ENCODE measurements at regions not wholly inside any gene's neighbourhood (a gene's known extent, or its start where the extent isn't known, plus 50 kb on each side); places are given as distances from the start of the nearest gene placed in this dataset.
A peak's percentile ranks its signal among the peaks of the same experiment; 100 is the strongest.

DNA sequence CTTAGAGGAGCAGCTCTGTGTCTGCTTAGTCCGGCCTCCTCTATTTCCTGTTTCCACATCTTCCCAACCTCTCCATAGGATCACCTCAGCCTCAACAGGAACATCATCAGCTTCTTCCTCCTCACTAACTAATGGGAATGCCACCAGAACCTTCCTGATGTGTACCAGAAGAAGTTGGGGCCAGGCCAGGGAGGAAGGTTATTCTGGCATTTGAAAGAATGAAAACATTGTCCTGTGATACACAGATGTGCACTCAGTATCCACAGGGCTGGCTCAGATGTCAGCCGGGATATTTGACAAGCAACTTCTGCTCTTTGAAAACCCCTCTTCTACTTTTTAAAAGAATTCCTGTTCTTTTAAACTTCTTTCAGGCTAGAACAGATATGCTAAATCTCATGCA is 63.6 kb downstream of the TMEM30B start:
- no peaks in the 10 kb centered on the region for H4K20me1 ChIP-seq (ENCODE audit: control insufficient read depth, extremely low read depth, insufficient read depth, low read length)
- no peak overlapping the region for H3K4me2 ChIP-seq (ENCODE audit: extremely low read depth, insufficient read depth, low read length)
- H3K36me3 ChIP-seq (ENCODE audit: control insufficient read depth, insufficient read depth, low read length): no peaks in the 10 kb centered on the region
- no peak overlapping the region for H3K4me3 ChIP-seq (replicated peaks in 1 of 4; ENCODE audit: control extremely low read depth in 1 of 4, insufficient read depth in 1 of 4, low read depth in 3 of 4, low read length in 4 of 4)
- no peak for DNase-seq (ENCODE audit: low read depth in 2 of 2)
- no peak overlapping the region for H3K27ac ChIP-seq (ENCODE audit: insufficient read depth, low read length)
- no peak overlapping the region for H2AFZ ChIP-seq (ENCODE audit: low read length)
- H3K9ac ChIP-seq (ENCODE audit: insufficient read depth, low read length): no peak overlapping the region
- no peaks in the 10 kb centered on the region for H3K9me3 ChIP-seq (ENCODE audit: control insufficient read depth, insufficient read depth, low read depth, low read length)
- no peaks in the 10 kb centered on the region for H3K27me3 ChIP-seq (ENCODE audit: control insufficient read depth, insufficient read depth, low read length)
- H3K79me2 ChIP-seq (ENCODE audit: control insufficient read depth, insufficient read depth, low read length): no peaks in the 10 kb centered on the region
- no peak for TF ChIP-seq EZH2 (IDR thresholded peaks at IDR 0.05; ENCODE audit: low read length, missing control alignments)
- TF ChIP-seq, protein P1, sequence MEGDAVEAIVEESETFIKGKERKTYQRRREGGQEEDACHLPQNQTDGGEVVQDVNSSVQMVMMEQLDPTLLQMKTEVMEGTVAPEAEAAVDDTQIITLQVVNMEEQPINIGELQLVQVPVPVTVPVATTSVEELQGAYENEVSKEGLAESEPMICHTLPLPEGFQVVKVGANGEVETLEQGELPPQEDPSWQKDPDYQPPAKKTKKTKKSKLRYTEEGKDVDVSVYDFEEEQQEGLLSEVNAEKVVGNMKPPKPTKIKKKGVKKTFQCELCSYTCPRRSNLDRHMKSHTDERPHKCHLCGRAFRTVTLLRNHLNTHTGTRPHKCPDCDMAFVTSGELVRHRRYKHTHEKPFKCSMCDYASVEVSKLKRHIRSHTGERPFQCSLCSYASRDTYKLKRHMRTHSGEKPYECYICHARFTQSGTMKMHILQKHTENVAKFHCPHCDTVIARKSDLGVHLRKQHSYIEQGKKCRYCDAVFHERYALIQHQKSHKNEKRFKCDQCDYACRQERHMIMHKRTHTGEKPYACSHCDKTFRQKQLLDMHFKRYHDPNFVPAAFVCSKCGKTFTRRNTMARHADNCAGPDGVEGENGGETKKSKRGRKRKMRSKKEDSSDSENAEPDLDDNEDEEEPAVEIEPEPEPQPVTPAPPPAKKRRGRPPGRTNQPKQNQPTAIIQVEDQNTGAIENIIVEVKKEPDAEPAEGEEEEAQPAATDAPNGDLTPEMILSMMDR (conservative IDR thresholded peaks at IDR 0.05 in 1 of 2, IDR thresholded peaks at IDR 0.05 in 1 of 2; ENCODE audit: low read depth in 1 of 2, low read length in 2 of 2): no peak
- peaks cover 12% of the 10 kb centered on the region for H3K4me1 ChIP-seq (ENCODE audit: control insufficient read depth, extremely low read depth, insufficient read depth, low read length)

DNA sequence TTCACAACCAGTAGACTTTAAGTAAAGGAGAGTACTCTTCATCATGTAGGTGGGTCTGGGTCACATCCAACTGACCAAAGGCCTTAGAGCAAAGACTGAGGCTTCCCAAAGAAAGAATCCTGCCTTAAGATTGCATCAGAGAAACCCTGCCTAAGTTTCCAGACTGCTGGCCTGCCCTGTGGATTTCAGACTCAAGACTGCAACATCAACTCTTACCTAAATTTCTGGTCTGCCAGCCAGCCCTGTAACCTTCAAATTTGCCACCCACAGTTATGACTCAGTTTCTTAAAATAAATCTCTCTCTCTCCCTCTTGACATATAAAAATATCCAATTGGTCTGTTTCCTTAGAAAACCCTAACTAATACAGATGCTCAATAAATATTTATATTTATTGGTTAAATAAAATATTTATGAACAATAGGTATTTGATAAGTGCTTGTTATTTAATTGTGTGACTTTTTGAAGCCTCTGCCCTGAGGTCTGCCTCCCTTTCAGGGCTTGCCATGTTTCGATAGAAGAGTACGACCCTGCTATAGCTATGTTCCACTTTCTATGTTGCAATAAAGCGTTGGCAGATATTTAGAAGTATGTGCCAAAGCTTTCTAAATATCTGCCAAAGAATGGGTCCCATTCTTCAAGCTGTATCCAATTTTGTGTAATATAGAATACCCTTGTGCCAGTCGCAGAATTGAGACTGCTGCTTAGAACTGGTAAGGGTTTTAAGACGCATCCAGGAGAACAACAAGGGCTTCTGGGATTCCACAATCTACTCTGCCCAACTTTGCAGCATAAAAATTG is 65.7 kb downstream of the TMEM30B start:
- Histone ChIP-seq H3K27ac (ENCODE audit: insufficient read depth, low read length) (no peak overlapping the region), H3K9me3 (ENCODE audit: control insufficient read depth, insufficient read depth, low read depth, low read length) (no peaks in the 10 kb centered on the region), H3K79me2 (ENCODE audit: control insufficient read depth, insufficient read depth, low read length) (no peaks in the 10 kb centered on the region), H3K9ac (ENCODE audit: insufficient read depth, low read length) (no peak overlapping the region), H3K27me3 (ENCODE audit: control insufficient read depth, insufficient read depth, low read length) (no peaks in the 10 kb centered on the region), H3K4me3 (replicated peaks in 1 of 4; ENCODE audit: control extremely low read depth in 1 of 4, insufficient read depth in 1 of 4, low read depth in 3 of 4, low read length in 4 of 4) (no peak overlapping the region), H3K36me3 (ENCODE audit: control insufficient read depth, insufficient read depth, low read length) (no peaks in the 10 kb centered on the region), H3K4me1 (ENCODE audit: control insufficient read depth, extremely low read depth, insufficient read depth, low read length) (peaks cover 12% of the 10 kb centered on the region), H3K4me2 (ENCODE audit: extremely low read depth, insufficient read depth, low read length) (no peak overlapping the region), H2AFZ (ENCODE audit: low read length) (no peak overlapping the region), H4K20me1 (ENCODE audit: control insufficient read depth, extremely low read depth, insufficient read depth, low read length) (no peaks in the 10 kb centered on the region)
- TF ChIP-seq EZH2 (IDR thresholded peaks at IDR 0.05; ENCODE audit: low read length, missing control alignments): no peak
- TF ChIP-seq, protein P1 (conservative IDR thresholded peaks at IDR 0.05 in 1 of 2, IDR thresholded peaks at IDR 0.05 in 1 of 2; ENCODE audit: low read depth in 1 of 2, low read length in 2 of 2): no peak
- peak; percentile 42 to 75 for DNase-seq (ENCODE audit: low read depth in 2 of 2)

DNA sequence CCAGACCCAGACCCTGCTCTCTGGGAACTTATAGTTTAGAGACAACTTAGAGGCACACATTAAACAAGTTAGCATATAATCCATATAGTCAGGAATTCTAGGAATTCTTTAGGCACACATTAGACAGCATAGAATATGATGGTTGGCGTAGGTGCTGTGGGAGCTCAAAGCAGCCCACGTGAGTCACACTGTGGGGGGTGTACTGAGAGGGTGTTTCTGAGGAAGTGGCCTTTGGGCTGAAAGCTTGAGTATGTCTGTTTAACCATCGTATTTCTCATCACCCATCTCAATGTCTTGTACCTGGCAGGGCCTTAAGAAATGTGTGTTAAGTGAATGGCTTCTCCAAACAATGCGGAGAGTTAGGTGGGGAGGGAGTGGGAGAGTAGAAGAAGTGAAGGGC is 67.2 kb downstream of the TMEM30B start:
- DNase-seq (ENCODE audit: low read depth in 2 of 2): no peak
- Histone ChIP-seq H4K20me1 (ENCODE audit: control insufficient read depth, extremely low read depth, insufficient read depth, low read length) (no peaks in the 10 kb centered on the region), H3K9ac (ENCODE audit: insufficient read depth, low read length) (no peak overlapping the region), H3K36me3 (ENCODE audit: control insufficient read depth, insufficient read depth, low read length) (no peaks in the 10 kb centered on the region), H3K27me3 (ENCODE audit: control insufficient read depth, insufficient read depth, low read length) (no peaks in the 10 kb centered on the region), H2AFZ (ENCODE audit: low read length) (no peak overlapping the region), H3K4me3 (replicated peaks in 1 of 4; ENCODE audit: control extremely low read depth in 1 of 4, insufficient read depth in 1 of 4, low read depth in 3 of 4, low read length in 4 of 4) (no peak overlapping the region), H3K4me2 (ENCODE audit: extremely low read depth, insufficient read depth, low read length) (no peak overlapping the region), H3K9me3 (ENCODE audit: control insufficient read depth, insufficient read depth, low read depth, low read length) (no peaks in the 10 kb centered on the region), H3K79me2 (ENCODE audit: control insufficient read depth, insufficient read depth, low read length) (no peaks in the 10 kb centered on the region), H3K4me1 (ENCODE audit: control insufficient read depth, extremely low read depth, insufficient read depth, low read length) (peaks cover 9% of the 10 kb centered on the region), H3K27ac (ENCODE audit: insufficient read depth, low read length) (no peak overlapping the region)
- no peak for TF ChIP-seq EZH2 (IDR thresholded peaks at IDR 0.05; ENCODE audit: low read length, missing control alignments)
- TF ChIP-seq, protein P1 (conservative IDR thresholded peaks at IDR 0.05 in 1 of 2, IDR thresholded peaks at IDR 0.05 in 1 of 2; ENCODE audit: low read depth in 1 of 2, low read length in 2 of 2): no peak
